Loucy (cell line): ENCODE measurements at regions not wholly inside any gene's neighbourhood (a gene's known extent, or its start where the extent isn't known, plus 50 kb on each side); places are given as distances from the start of the nearest gene placed in this dataset.
"Not testable (repeated sequence)": the region's sequence is repeated elsewhere in the genome, so short reads cannot be mapped to it uniquely, and the experiment has no call there.

ENCODE experiments used
- H2AFZ ChIP-seq: fragments of 200-600 bp; sonication (generic); 2 replicates; pipeline ENCODE4 v1.6.0; 2016; ENCODE audit warnings: antibody characterized with exemption, mild to moderate bottlenecking, low read length, moderate library complexity
- H3F3A ChIP-seq: fragments of 200-600 bp; 2 replicates; pipeline ENCODE4 v1.6.0; 2016; ENCODE audit warnings: antibody characterized with exemption, low read depth, mild to moderate bottlenecking
- H3K27me3 ChIP-seq: fragments of 200-600 bp; sonication (generic); 2 replicates; pipeline ENCODE4 v1.6.1; 2014; ENCODE audit warnings: low read length, mild to moderate bottlenecking; ENCODE audit not compliant: insufficient read depth, poor library complexity, severe bottlenecking
- H3K36me3 ChIP-seq: fragments of 200-600 bp; sonication (generic); 2 replicates; pipeline ENCODE4 v1.6.1; 2016; ENCODE audit warnings: low read length; ENCODE audit not compliant: insufficient read depth
- H3K4me1 ChIP-seq: fragments of 200-600 bp; sonication (generic); 2 replicates; pipeline ENCODE4 v1.5.1; 2014; ENCODE audit warnings: low read length, mild to moderate bottlenecking; ENCODE audit not compliant: insufficient read depth, poor library complexity, severe bottlenecking
- H3K4me2 ChIP-seq: fragments of 200-600 bp; sonication (generic); 2 replicates; pipeline ENCODE4 v1.6.0; 2014; ENCODE audit warnings: antibody characterized with exemption, low read length, low read depth, mild to moderate bottlenecking; ENCODE audit not compliant: poor library complexity, severe bottlenecking
- H3K4me3 ChIP-seq: fragments of 200-600 bp; sonication (generic); 2 replicates; pipeline ENCODE4 v1.5.1; 2014; ENCODE audit warnings: low read length, mild to moderate bottlenecking, mixed read lengths; ENCODE audit not compliant: poor library complexity, severe bottlenecking
- H3K79me2 ChIP-seq: fragments of 200-600 bp; sonication (generic); 2 replicates; pipeline ENCODE4 v1.6.1; 2014; ENCODE audit warnings: low read length; ENCODE audit not compliant: insufficient read depth
- H3K9ac ChIP-seq: fragments of 200-600 bp; sonication (generic); 2 replicates; pipeline ENCODE4 v1.6.0; 2014; ENCODE audit warnings: mild to moderate bottlenecking, low read depth, low read length, moderate library complexity; ENCODE audit not compliant: poor library complexity, severe bottlenecking
- H3K9me2 ChIP-seq: fragments of 200-600 bp; sonication (generic); replicated peaks from 2 replicates; pipeline ENCODE4 v1.6.1; 2016; ENCODE audit warnings: low read depth, low read length, mixed read lengths
- H3K9me3 ChIP-seq: fragments of 200-600 bp; sonication (generic); 2 replicates; pipeline ENCODE4 v1.6.1; 2014; ENCODE audit warnings: mild to moderate bottlenecking, antibody characterized with exemption, low read length, low read depth; ENCODE audit not compliant: insufficient read depth
- H4K20me1 ChIP-seq: fragments of 200-600 bp; sonication (generic); 2 replicates; pipeline ENCODE4 v1.6.0; 2014; ENCODE audit warnings: antibody characterized with exemption, low read length, mild to moderate bottlenecking; ENCODE audit not compliant: insufficient read depth, poor library complexity, severe bottlenecking
- CTCF ChIP-seq: fragments of 200-600 bp; sonication (generic); conservative IDR thresholded peaks from 2 replicates; pipeline ENCODE4 v1.5.1; 2014; ENCODE audit warnings: mild to moderate bottlenecking, antibody characterized with exemption, low read length
- EZH2phosphoT487 ChIP-seq: fragments of 200-600 bp; IDR thresholded peaks from 2 replicates; pipeline ENCODE4 v1.6.1; 2018; ENCODE audit warnings: antibody characterized with exemption, mild to moderate bottlenecking, moderate library complexity, borderline replicate concordance

- H3K4me2 ChIP-seq: no peak overlapping the region
- H3K27me3 ChIP-seq: no peaks in the 10 kb centered on the region
- H3K4me1 ChIP-seq: no peaks in the 10 kb centered on the region
- no peak overlapping the region for H3K4me3 ChIP-seq
- no peaks in the 10 kb centered on the region for H3F3A ChIP-seq
- no peaks in the 10 kb centered on the region for H3K36me3 ChIP-seq
- H4K20me1 ChIP-seq: no peaks in the 10 kb centered on the region
- no peak overlapping the region for H3K9ac ChIP-seq
- H3K9me3 ChIP-seq: no peaks in the 10 kb centered on the region
- no peak for TF ChIP-seq EZH2phosphoT487
- no peak for TF ChIP-seq CTCF
- no peaks in the 10 kb centered on the region for H3K9me2 ChIP-seq
- no peak overlapping the region for H2AFZ ChIP-seq
- no peaks in the 10 kb centered on the region for H3K79me2 ChIP-seq
Measured at GRCh38 chr4:112038861-112039260, 106.4 kb upstream of the FAM241A start.

- not testable (repeated sequence) for H4K20me1 ChIP-seq, H3K4me2 ChIP-seq, H3K4me1 ChIP-seq, H3K9me2 ChIP-seq, H3K27me3 ChIP-seq, H3K36me3 ChIP-seq, H3K9me3 ChIP-seq, H3K9ac ChIP-seq, H3F3A ChIP-seq, H2AFZ ChIP-seq, H3K79me2 ChIP-seq, H3K4me3 ChIP-seq
Measured at GRCh38 chr4:112049119-112049518, 96.1 kb upstream of the FAM241A start.

- H3K9ac ChIP-seq: peak overlapping the region; percentile 16
- TF ChIP-seq EZH2phosphoT487 (no peak), CTCF (no peak)
- H3K9me2 ChIP-seq: no peaks in the 10 kb centered on the region
- no peak overlapping the region for H3K4me3 ChIP-seq
- peaks cover 12% of the 10 kb centered on the region for H3F3A ChIP-seq
- no peaks in the 10 kb centered on the region for H4K20me1 ChIP-seq
- no peaks in the 10 kb centered on the region for H3K27me3 ChIP-seq
- no peaks in the 10 kb centered on the region for H3K36me3 ChIP-seq
- H3K9me3 ChIP-seq: no peaks in the 10 kb centered on the region
- H2AFZ ChIP-seq: peak overlapping the region; percentile 50
- H3K79me2 ChIP-seq: no peaks in the 10 kb centered on the region
- peak overlapping the region; percentile 44 for H3K4me2 ChIP-seq
- H3K4me1 ChIP-seq: peaks cover 52% of the 10 kb centered on the region
Measured at GRCh38 chr4:112053825-112054350, 91.4 kb upstream of the FAM241A start.

- Histone ChIP-seq H4K20me1 (no peaks in the 10 kb centered on the region), H3K9me3 (no peaks in the 10 kb centered on the region), H3K9me2 (no peaks in the 10 kb centered on the region), H3K27me3 (no peaks in the 10 kb centered on the region), H3K36me3 (no peaks in the 10 kb centered on the region), H2AFZ (peak overlapping the region; percentile 6; the same call in 1 of the 2 replicates), H3K9ac (no peak overlapping the region), H3K4me3 (no peak overlapping the region), H3K4me1 (peaks cover 57% of the 10 kb centered on the region), H3K79me2 (no peaks in the 10 kb centered on the region), H3F3A (peaks cover 12% of the 10 kb centered on the region), H3K4me2 (peak overlapping the region; percentile 44)
- TF ChIP-seq CTCF (no peak), EZH2phosphoT487 (no peak)
Measured at GRCh38 chr4:112055100-112055499, 90.2 kb upstream of the FAM241A start.
